OCI-LY3 (cell line): ENCODE measurements at regions not wholly inside any gene's neighbourhood (a gene's known extent, or its start where the extent isn't known, plus 50 kb on each side); places are given as distances from the start of the nearest gene placed in this dataset.

Source experiments
- CTCF ChIP-seq: fragments of 200-600, 300-600 bp; sonication (generic); IDR thresholded peaks from 2 replicates; pipeline ENCODE4 v1.5.1; 2014; ENCODE audit warnings: antibody characterized with exemption, low read length, low read depth
- EZH2phosphoT487 ChIP-seq: fragments of 200-600 bp; shearing (Covaris generic); IDR thresholded peaks from 2 replicates; pipeline ENCODE4 v1.6.1; 2018; ENCODE audit warnings: antibody characterized with exemption, mixed run types, low read depth

- no peak for TF ChIP-seq CTCF
- TF ChIP-seq EZH2phosphoT487, result no peak
These were observed 111.7 kb upstream of the TMEM161B start for GRCh38 chr5:88380332-88380731.
